ENCODE measurements at regions not wholly inside any gene's neighbourhood (a gene's known extent, or its start where the extent isn't known, plus 50 kb on each side); places are given as distances from the start of the nearest gene placed in this dataset.

GRCh38 chr5:103669615-103670014 is 107.0 kb upstream of the NUDT12 start:
- no peak for TF ChIP-seq CTCF (conservative IDR thresholded peaks at IDR 0.05)
- no peak for TF ChIP-seq ZFX (IDR thresholded peaks at IDR 0.05)
